ENCODE measurements at regions not wholly inside any gene's neighbourhood (a gene's known extent, or its start where the extent isn't known, plus 50 kb on each side); places are given as distances from the start of the nearest gene placed in this dataset.

- POLR2A ChIA-PET: no interaction called here
- Histone ChIP-seq H3K4me3 (ENCODE audit: low read depth in 2 of 2, low read length in 2 of 2) (no peak overlapping the region), H3K4me1 (ENCODE audit: control insufficient read depth, insufficient read depth, low read length) (no peaks in the 10 kb centered on the region), H3K36me3 (ENCODE audit: control insufficient read depth, insufficient read depth, low read length) (no peaks in the 10 kb centered on the region), H3K27me3 (ENCODE audit: control insufficient read depth, insufficient read depth, low read length) (no peaks in the 10 kb centered on the region), H3K27ac (ENCODE audit: low read length) (no peak overlapping the region), H3K9me3 (ENCODE audit: control insufficient read depth, insufficient read depth, low read depth, low read length) (no peaks in the 10 kb centered on the region)
- DNase-seq (ENCODE audit: low read depth, low spot score) (no peak), ATAC-seq (no peak)
- no peak for TF ChIP-seq TCF7L2 (IDR thresholded peaks at IDR 0.05; ENCODE audit: low read depth, low read length)
- TF ChIP-seq POLR2AphosphoS5 (IDR thresholded peaks at IDR 0.05; ENCODE audit: low read depth, low read length): no peak
- no peak for TF ChIP-seq REST (IDR thresholded peaks at IDR 0.05; ENCODE audit: insufficient read depth in 1 of 2, low read depth in 2 of 2, low read length in 1 of 2)
- no peak for TF ChIP-seq CTCF (IDR thresholded peaks at IDR 0.05)
- TF ChIP-seq SIN3A (IDR thresholded peaks at IDR 0.05; ENCODE audit: borderline replicate concordance, insufficient read depth, low read depth, low read length): no peak
- BruUV-seq (replicated peaks): no TSS peak
- CTCF ChIA-PET: no interaction called here
- in situ Hi-C loops (cut with HindIII; ENCODE audit: low pct_unique_long_range_greater_than_20kb, low sequenced_read_pairs): no loop called here
- intact Hi-C loops (cut with micrococcal nuclease; ENCODE audit: unreplicated experiment): no loop called here
These were observed 526.8 kb downstream of the EPM2A start for GRCh38 chr6:145208474-145208873.

- ATAC-seq: no peak
- Histone ChIP-seq H3K27me3 (ENCODE audit: control insufficient read depth, insufficient read depth, low read length) (no peaks in the 10 kb centered on the region), H3K9me3 (ENCODE audit: control insufficient read depth, insufficient read depth, low read depth, low read length) (no peaks in the 10 kb centered on the region), H3K36me3 (ENCODE audit: control insufficient read depth, insufficient read depth, low read length) (no peaks in the 10 kb centered on the region), H3K27ac (ENCODE audit: low read length) (no peak overlapping the region), H3K4me3 (ENCODE audit: low read depth in 2 of 2, low read length in 2 of 2) (no peak overlapping the region), H3K4me1 (ENCODE audit: control insufficient read depth, insufficient read depth, low read length) (no peaks in the 10 kb centered on the region)
- no peak for DNase-seq (ENCODE audit: low read depth, low spot score)
- POLR2A ChIA-PET: no interaction called here
- no TSS peak for BruUV-seq (replicated peaks)
- in situ Hi-C loops (cut with HindIII; ENCODE audit: low pct_unique_long_range_greater_than_20kb, low sequenced_read_pairs) (no loop called here), intact Hi-C loops (cut with micrococcal nuclease; ENCODE audit: unreplicated experiment) (no loop called here)
- TF ChIP-seq POLR2AphosphoS5 (IDR thresholded peaks at IDR 0.05; ENCODE audit: low read depth, low read length): no peak
- no peak for TF ChIP-seq SIN3A (IDR thresholded peaks at IDR 0.05; ENCODE audit: borderline replicate concordance, insufficient read depth, low read depth, low read length)
- TF ChIP-seq CTCF (IDR thresholded peaks at IDR 0.05): no peak
- TF ChIP-seq REST (IDR thresholded peaks at IDR 0.05; ENCODE audit: insufficient read depth in 1 of 2, low read depth in 2 of 2, low read length in 1 of 2): no peak
- no peak for TF ChIP-seq TCF7L2 (IDR thresholded peaks at IDR 0.05; ENCODE audit: low read depth, low read length)
- CTCF ChIA-PET: no interaction called here
These were observed 526.0 kb downstream of the EPM2A start for GRCh38 chr6:145209272-145209671.
